KMS-11 (cell line): ENCODE measurements at regions not wholly inside any gene's neighbourhood (a gene's known extent, or its start where the extent isn't known, plus 50 kb on each side); places are given as distances from the start of the nearest gene placed in this dataset.

Experiments used
- H2AFZ ChIP-seq: fragments of 200-600 bp; sonication (generic); 2 replicates; pipeline ENCODE4 v1.6.1; 2016; ENCODE audit warnings: antibody characterized with exemption, mixed run types, low read depth
- H3K27ac ChIP-seq: fragments of 200-600 bp; sonication (generic); 2 replicates; pipeline ENCODE4 v1.6.1; 2016; ENCODE audit warnings: mild to moderate bottlenecking, mixed run types
- H3K27me3 ChIP-seq: fragments of 200-600 bp; sonication (generic); 2 replicates; pipeline ENCODE4 v1.6.1; 2017; ENCODE audit warnings: mild to moderate bottlenecking, low read depth, mixed run types, moderate library complexity; ENCODE audit not compliant: insufficient read depth
- H3K36me3 ChIP-seq: fragments of 200-600 bp; sonication (generic); 2 replicates; pipeline ENCODE4 v1.6.1; 2017; ENCODE audit warnings: mild to moderate bottlenecking, mixed run types; ENCODE audit not compliant: insufficient read depth
- H3K4me1 ChIP-seq: fragments of 200-600 bp; sonication (generic); 2 replicates; pipeline ENCODE4 v1.6.1; 2016; ENCODE audit warnings: mild to moderate bottlenecking, low read depth, mixed run types; ENCODE audit not compliant: poor library complexity, severe bottlenecking
- H3K4me2 ChIP-seq: fragments of 200-600 bp; sonication (generic); 2 replicates; pipeline ENCODE4 v1.7.0; 2016; ENCODE audit warnings: mild to moderate bottlenecking, mixed run types
- H3K4me3 ChIP-seq: fragments of 200-600 bp; sonication (generic); IDR thresholded peaks from 2 replicates; pipeline ENCODE4 v1.6.1; 2017; ENCODE audit warnings: low read depth, low read length, mixed read lengths; ENCODE audit not compliant: insufficient read depth
- H3K79me2 ChIP-seq: fragments of 200-600 bp; sonication (generic); 2 replicates; pipeline ENCODE4 v1.6.1; 2016; ENCODE audit warnings: low read depth, mixed run types; ENCODE audit not compliant: insufficient read depth
- H3K9ac ChIP-seq: fragments of 200-600 bp; sonication (generic); 2 replicates; pipeline ENCODE4 v1.6.1; 2016; ENCODE audit warnings: mild to moderate bottlenecking, mixed run types
- H4K20me1 ChIP-seq: fragments of 200-600 bp; sonication (generic); 2 replicates; pipeline ENCODE4 v1.6.1; 2016; ENCODE audit warnings: mild to moderate bottlenecking, mixed run types; ENCODE audit not compliant: insufficient read depth
- TF ChIP-seq, protein P1 (sequence below): fragments of 200-600 bp; sonication (generic); conservative IDR thresholded peaks from 2 replicates; pipeline ENCODE4 v1.6.1; 2017; ENCODE audit warnings: low read depth, mild to moderate bottlenecking, antibody characterized with exemption, low read length, moderate library complexity, mixed read lengths

DNA sequence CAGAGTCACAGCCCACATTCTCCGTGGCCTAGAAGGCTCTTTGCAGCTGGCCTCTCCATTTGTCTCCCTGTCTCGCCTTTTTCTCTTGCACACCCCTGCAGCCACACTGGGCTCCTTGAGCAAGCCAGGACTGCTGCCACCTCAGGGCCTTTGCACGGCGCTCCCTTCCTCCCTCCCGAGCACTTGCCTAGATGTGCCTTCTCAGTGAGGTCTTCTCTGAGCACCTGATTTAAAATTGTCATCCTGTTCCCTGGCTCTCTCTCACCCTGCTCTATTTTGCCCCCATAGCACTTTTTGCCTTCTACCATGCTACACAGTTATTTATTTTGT is 102.9 kb upstream of the THY1 start:
- H3K27ac ChIP-seq, result no peak overlapping the region
- no peaks in the 10 kb centered on the region for H4K20me1 ChIP-seq
- TF ChIP-seq, protein P1, sequence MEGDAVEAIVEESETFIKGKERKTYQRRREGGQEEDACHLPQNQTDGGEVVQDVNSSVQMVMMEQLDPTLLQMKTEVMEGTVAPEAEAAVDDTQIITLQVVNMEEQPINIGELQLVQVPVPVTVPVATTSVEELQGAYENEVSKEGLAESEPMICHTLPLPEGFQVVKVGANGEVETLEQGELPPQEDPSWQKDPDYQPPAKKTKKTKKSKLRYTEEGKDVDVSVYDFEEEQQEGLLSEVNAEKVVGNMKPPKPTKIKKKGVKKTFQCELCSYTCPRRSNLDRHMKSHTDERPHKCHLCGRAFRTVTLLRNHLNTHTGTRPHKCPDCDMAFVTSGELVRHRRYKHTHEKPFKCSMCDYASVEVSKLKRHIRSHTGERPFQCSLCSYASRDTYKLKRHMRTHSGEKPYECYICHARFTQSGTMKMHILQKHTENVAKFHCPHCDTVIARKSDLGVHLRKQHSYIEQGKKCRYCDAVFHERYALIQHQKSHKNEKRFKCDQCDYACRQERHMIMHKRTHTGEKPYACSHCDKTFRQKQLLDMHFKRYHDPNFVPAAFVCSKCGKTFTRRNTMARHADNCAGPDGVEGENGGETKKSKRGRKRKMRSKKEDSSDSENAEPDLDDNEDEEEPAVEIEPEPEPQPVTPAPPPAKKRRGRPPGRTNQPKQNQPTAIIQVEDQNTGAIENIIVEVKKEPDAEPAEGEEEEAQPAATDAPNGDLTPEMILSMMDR, result no peak
- no peak overlapping the region for H3K9ac ChIP-seq
- no peaks in the 10 kb centered on the region for H3K4me1 ChIP-seq
- H3K36me3 ChIP-seq, result no peaks in the 10 kb centered on the region
- no peak overlapping the region for H3K4me2 ChIP-seq
- no peaks in the 10 kb centered on the region for H3K27me3 ChIP-seq
- H3K79me2 ChIP-seq, result no peaks in the 10 kb centered on the region
- H2AFZ ChIP-seq, result no peak overlapping the region
- no peak overlapping the region for H3K4me3 ChIP-seq

DNA sequence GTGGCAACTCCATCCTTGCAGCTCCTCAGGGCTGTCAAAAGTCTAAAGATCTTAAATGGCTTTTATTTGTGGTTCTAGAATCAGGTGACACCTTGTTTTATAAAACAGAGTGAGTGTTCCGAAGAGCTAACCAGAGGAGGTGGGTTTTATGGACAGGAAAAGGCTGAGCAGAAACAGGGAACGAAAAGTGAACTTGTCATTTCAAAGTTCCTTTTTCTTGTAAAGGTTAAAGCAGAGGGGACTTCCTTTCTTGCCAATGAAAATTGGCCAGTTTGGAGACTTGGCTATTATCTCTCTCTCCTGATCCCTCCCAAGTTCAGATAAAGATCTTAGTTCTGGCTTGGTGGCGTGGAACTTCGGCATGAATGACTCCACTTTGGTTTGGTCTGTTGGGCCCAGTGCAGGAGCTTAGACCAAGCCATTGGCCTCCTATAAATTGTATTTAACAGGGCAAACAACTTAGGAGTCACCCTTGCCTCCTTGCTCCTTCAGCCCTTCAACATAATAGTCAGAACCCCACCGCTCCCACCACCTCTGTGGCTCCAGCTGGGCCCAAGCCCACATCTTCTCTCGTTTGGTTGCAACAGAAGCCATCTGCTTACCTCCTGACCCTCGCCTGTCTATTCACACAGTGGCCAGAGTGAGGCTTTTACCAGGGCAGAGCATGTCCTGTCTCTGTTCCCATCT is 102.4 kb upstream of the THY1 start:
- Histone ChIP-seq H2AFZ (no peak overlapping the region), H3K36me3 (no peaks in the 10 kb centered on the region), H3K4me2 (no peak overlapping the region), H3K9ac (no peak overlapping the region), H3K27me3 (no peaks in the 10 kb centered on the region), H3K79me2 (no peaks in the 10 kb centered on the region), H3K4me3 (no peak overlapping the region), H3K4me1 (no peaks in the 10 kb centered on the region), H4K20me1 (no peaks in the 10 kb centered on the region), H3K27ac (no peak overlapping the region)
- TF ChIP-seq, protein P1, result no peak

- H4K20me1 ChIP-seq, result no peaks in the 10 kb centered on the region
- H3K79me2 ChIP-seq, result no peaks in the 10 kb centered on the region
- H3K4me2 ChIP-seq, result no peak overlapping the region
- TF ChIP-seq, protein P1, result no peak
- no peak overlapping the region for H3K9ac ChIP-seq
- H3K36me3 ChIP-seq, result no peaks in the 10 kb centered on the region
- H3K4me1 ChIP-seq, result no peaks in the 10 kb centered on the region
- no peak overlapping the region for H3K27ac ChIP-seq
- no peak overlapping the region for H2AFZ ChIP-seq
- H3K4me3 ChIP-seq, result no peak overlapping the region
- H3K27me3 ChIP-seq, result no peaks in the 10 kb centered on the region
These were observed 100.7 kb upstream of the THY1 start for GRCh38 chr11:119523539-119524157.

DNA sequence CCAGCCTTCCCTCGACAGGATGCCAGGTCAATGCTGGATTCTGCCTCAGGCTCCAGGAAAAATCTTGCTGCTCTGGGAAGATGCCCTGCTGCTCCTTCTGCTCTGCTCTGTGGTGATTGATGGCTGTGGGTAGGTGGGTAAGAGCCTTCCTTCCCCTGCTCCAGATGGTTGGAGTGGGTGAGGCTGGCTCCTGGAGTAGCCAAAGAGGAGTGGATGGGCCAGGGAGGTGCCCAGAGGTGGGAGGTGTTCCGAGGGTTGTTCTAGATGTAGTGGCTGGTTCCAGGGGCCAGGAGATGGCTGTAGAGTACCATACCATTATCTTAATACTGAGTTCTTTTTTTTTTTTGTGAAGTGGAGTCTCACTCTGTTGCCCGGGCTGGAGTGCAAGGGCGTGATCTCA is 99.6 kb upstream of the THY1 start:
- no peaks in the 10 kb centered on the region for H3K4me1 ChIP-seq
- no peak overlapping the region for H3K9ac ChIP-seq
- no peak overlapping the region for H2AFZ ChIP-seq
- no peak overlapping the region for H3K4me2 ChIP-seq
- H3K79me2 ChIP-seq, result no peaks in the 10 kb centered on the region
- H3K27me3 ChIP-seq, result no peaks in the 10 kb centered on the region
- no peak overlapping the region for H3K27ac ChIP-seq
- TF ChIP-seq, protein P1, result no peak
- no peaks in the 10 kb centered on the region for H4K20me1 ChIP-seq
- no peak overlapping the region for H3K4me3 ChIP-seq
- no peaks in the 10 kb centered on the region for H3K36me3 ChIP-seq
